H9 (cell line): ENCODE measurements at regions not wholly inside any gene's neighbourhood (a gene's known extent, or its start where the extent isn't known, plus 50 kb on each side); places are given as distances from the start of the nearest gene placed in this dataset.

ENCODE experiments used
- DNase-seq: peaks from one replicate; pipeline ENCODE4 v3.0.0-alpha.2; 2017
- H2AFZ ChIP-seq: one replicate; pipeline ENCODE4 v1.6.1; 2013; ENCODE audit warnings: mild to moderate bottlenecking, low read length, control low read depth, moderate library complexity
- H2AK5ac ChIP-seq: 2 replicates; pipeline ENCODE4 v1.6.1; 2013; ENCODE audit warnings: low read length, control low read depth, mixed read lengths; ENCODE audit not compliant: insufficient read length
- H2BK120ac ChIP-seq: one replicate; pipeline ENCODE4 v1.6.1; 2013; ENCODE audit warnings: low read depth, mild to moderate bottlenecking, low read length, control low read depth, inconsistent platforms; ENCODE audit not compliant: poor library complexity, severe bottlenecking
- H2BK12ac ChIP-seq: 2 replicates; pipeline ENCODE4 v1.6.1; 2013; ENCODE audit warnings: low read length, control low read depth, mixed read lengths, low read depth; ENCODE audit not compliant: insufficient read length
- H2BK15ac ChIP-seq: 2 replicates; pipeline ENCODE4 v1.6.1; 2013; ENCODE audit warnings: low read depth, low read length, control low read depth
- H2BK20ac ChIP-seq: one replicate; pipeline ENCODE4 v1.6.1; 2013; ENCODE audit warnings: low read depth, mild to moderate bottlenecking, low read length, control low read depth, inconsistent platforms; ENCODE audit not compliant: poor library complexity, severe bottlenecking
- H2BK5ac ChIP-seq: 2 replicates; pipeline ENCODE4 v1.6.1; 2013; ENCODE audit warnings: low read length, control low read depth, mixed read lengths; ENCODE audit not compliant: insufficient read length
- H3K14ac ChIP-seq: 2 replicates; pipeline ENCODE4 v1.6.1; 2013; ENCODE audit warnings: low read length, control low read depth; ENCODE audit not compliant: insufficient read depth
- H3K18ac ChIP-seq: 2 replicates; pipeline ENCODE4 v1.6.1; 2013; ENCODE audit warnings: low read depth, mild to moderate bottlenecking, mixed read lengths, low read length, control low read depth; ENCODE audit not compliant: insufficient read length
- H3K23ac ChIP-seq: 2 replicates; pipeline ENCODE4 v1.6.1; 2013; ENCODE audit warnings: low read length, control low read depth, mixed read lengths, low read depth; ENCODE audit not compliant: insufficient read length
- H3K23me2 ChIP-seq: 2 replicates; pipeline ENCODE4 v1.6.1; 2013; ENCODE audit warnings: low read depth, mild to moderate bottlenecking, mixed read lengths, low read length, control low read depth; ENCODE audit not compliant: insufficient read length, poor library complexity, severe bottlenecking
- H3K27ac ChIP-seq: 2 replicates; pipeline ENCODE4 v1.5.1; 2013; ENCODE audit warnings: low read length, control low read depth, mixed read lengths, low read depth; ENCODE audit not compliant: insufficient read length
- H3K27me3 ChIP-seq: 2 replicates; pipeline ENCODE4 v1.6.1; 2013; ENCODE audit warnings: low read length, control low read depth, inconsistent platforms; ENCODE audit not compliant: insufficient read depth
- H3K4ac ChIP-seq: 2 replicates; pipeline ENCODE4 v1.6.1; 2013; ENCODE audit warnings: low read depth, mild to moderate bottlenecking, control low read depth, inconsistent platforms, low read length, moderate library complexity
- H3K4me1 ChIP-seq: 2 replicates; pipeline ENCODE4 v1.6.1; 2013; ENCODE audit warnings: low read length, control low read depth, inconsistent platforms; ENCODE audit not compliant: insufficient read depth
- H3K4me2 ChIP-seq: 2 replicates; pipeline ENCODE4 v1.6.1; 2013; ENCODE audit warnings: low read length, control low read depth, mixed read lengths; ENCODE audit not compliant: insufficient read length, insufficient read depth
- H3K56ac ChIP-seq: 2 replicates; pipeline ENCODE4 v1.6.1; 2013; ENCODE audit warnings: low read depth, mild to moderate bottlenecking, mixed read lengths, low read length, control low read depth; ENCODE audit not compliant: insufficient read length
- H3K79me1 ChIP-seq: 2 replicates; pipeline ENCODE4 v1.6.1; 2013; ENCODE audit warnings: low read depth, mild to moderate bottlenecking, moderate library complexity, low read length, control low read depth, inconsistent platforms; ENCODE audit not compliant: insufficient read depth, poor library complexity, severe bottlenecking
- H3K79me2 ChIP-seq: 2 replicates; pipeline ENCODE4 v1.6.1; 2013; ENCODE audit warnings: low read length, control low read depth, inconsistent platforms; ENCODE audit not compliant: insufficient read depth
- H3K9ac ChIP-seq: 2 replicates; pipeline ENCODE4 v1.6.1; 2013; ENCODE audit warnings: low read length, control low read depth, mixed read lengths; ENCODE audit not compliant: insufficient read length; ENCODE audit errors: extremely low read depth
- H3K9me3 ChIP-seq: one replicate; pipeline ENCODE4 v1.6.1; 2013; ENCODE audit warnings: low read depth, low read length, inconsistent platforms; ENCODE audit not compliant: control insufficient read depth
- H3T11ph ChIP-seq: one replicate; pipeline ENCODE4 v1.6.1; 2013; ENCODE audit warnings: mild to moderate bottlenecking, low read length, control low read depth, inconsistent platforms
- H4K20me1 ChIP-seq: one replicate; pipeline ENCODE4 v1.6.1; 2013; ENCODE audit not compliant: control insufficient read depth, insufficient read length, insufficient read depth
- H4K5ac ChIP-seq: 2 replicates; pipeline ENCODE4 v1.6.1; 2013; ENCODE audit warnings: low read depth, mild to moderate bottlenecking, mixed read lengths, low read length, control low read depth; ENCODE audit not compliant: insufficient read length
- H4K8ac ChIP-seq: replicated peaks from 2 replicates; pipeline ENCODE4 v1.6.1; 2013; ENCODE audit warnings: low read length, control low read depth, mixed read lengths, low read depth; ENCODE audit not compliant: insufficient read length
- H4K91ac ChIP-seq: 2 replicates; pipeline ENCODE4 v1.6.1; 2013; ENCODE audit warnings: low read depth, mild to moderate bottlenecking, moderate library complexity, mixed read lengths, low read length, control low read depth; ENCODE audit not compliant: insufficient read length
- H3K27ac Mint-ChIP-seq, 3 experiments: 2 replicates in 2 of 3; 3 replicates in 1 of 3; pipeline ENCODE4 v1.8.0; 2020 to 2021; ENCODE audit warnings: mixed read lengths in 3 of 3, mild to moderate bottlenecking in 1 of 3, moderate library complexity in 1 of 3
- H3K27me3 Mint-ChIP-seq: 2 replicates; pipeline ENCODE4 v1.8.0; 2021; ENCODE audit warnings: low read depth, mild to moderate bottlenecking, moderate library complexity, mixed read lengths
- H3K36me3 Mint-ChIP-seq, 3 experiments: 2 replicates in 2 of 3; 3 replicates in 1 of 3; pipeline ENCODE4 v1.8.0; 2020 to 2021; ENCODE audit warnings: low read depth in 3 of 3, mixed read lengths in 3 of 3; ENCODE audit not compliant: insufficient read depth in 1 of 3
- H3K4me1 Mint-ChIP-seq, 2 experiments: 2 replicates each; pipeline ENCODE4 v1.8.0; 2020; ENCODE audit warnings: mixed read lengths in 2 of 2
- H3K4me3 Mint-ChIP-seq, 2 experiments: 2 replicates in 1 of 2; 3 replicates in 1 of 2; pipeline ENCODE4 v1.8.0; 2020 to 2021; ENCODE audit warnings: mild to moderate bottlenecking in 2 of 2, mixed read lengths in 2 of 2, moderate library complexity in 1 of 2
- H3K9me3 Mint-ChIP-seq, 2 experiments: 2 replicates in 1 of 2; 3 replicates in 1 of 2; pipeline ENCODE4 v1.8.0; 2020; ENCODE audit warnings: mild to moderate bottlenecking in 2 of 2, mixed read lengths in 2 of 2, moderate library complexity in 1 of 2
- WGBS: extraction: QIAGEN DNeasy Blood & Tissue Kit; methylation state at CpG from one replicate; pipeline ENCODE4 v1.1.7; 2013; ENCODE audit warnings: missing lambda C conversion rate, low lambda C conversion rate, mixed read lengths; ENCODE audit not compliant: insufficient read length; ENCODE audit errors: extremely low coverage; 5-methylcytosine and 5-hydroxymethylcytosine counted together
- TF ChIP-seq, protein P1 (sequence below): fragments of 200-600 bp; sonication (generic); conservative IDR thresholded peaks from 3 replicates; pipeline ENCODE4 v1.8.0; 2021; ENCODE audit warnings: antibody characterized with exemption, mild to moderate bottlenecking

DNA sequence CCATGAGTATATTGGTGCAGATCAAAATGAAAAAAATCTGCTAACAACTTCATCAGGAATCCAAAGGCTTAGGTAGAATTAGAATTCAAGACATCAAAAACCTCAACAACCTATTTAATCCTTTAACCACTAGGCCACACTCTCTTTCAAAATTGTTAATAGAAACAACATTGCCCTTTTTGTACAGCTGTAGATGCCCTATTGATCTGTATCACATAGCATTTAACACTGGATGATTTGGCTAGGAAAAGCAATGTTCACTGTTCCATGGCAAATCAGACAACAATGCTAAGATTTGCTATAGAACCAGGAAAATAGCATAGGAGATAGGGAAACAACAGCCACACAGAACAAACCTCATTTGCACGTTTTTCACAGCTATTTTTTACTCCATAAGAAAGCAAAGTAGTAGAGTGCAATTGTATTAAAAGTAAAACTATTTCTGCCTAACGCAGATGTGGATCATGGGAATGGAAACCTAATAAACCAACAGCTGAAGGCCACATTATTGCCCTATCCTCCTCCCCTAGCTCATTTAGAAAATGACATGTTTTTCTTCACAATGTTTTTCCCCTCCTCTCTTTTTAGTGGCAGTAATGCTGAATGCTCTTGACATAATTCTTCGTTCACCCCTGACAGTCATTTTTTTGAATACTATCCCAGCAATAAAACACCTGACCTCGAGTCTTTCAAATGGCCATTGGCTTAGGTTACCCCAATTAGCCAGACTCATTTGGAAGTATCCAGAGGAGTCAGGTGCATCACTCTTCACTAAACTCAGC, 373.0 kb upstream of the CCNH start:
- no peak overlapping the region for H3K23ac ChIP-seq
- peaks cover 75% of the 10 kb centered on the region for H3K27me3 Mint-ChIP-seq
- no peak overlapping the region for H3K4me3 Mint-ChIP-seq

More for the DNA sequence above, 373.0 kb upstream of the CCNH start:
- H3K4me1 ChIP-seq = no peaks in the 10 kb centered on the region; the same call in 1 of the 2 replicates
- H2AFZ ChIP-seq = no peak overlapping the region
- H2AK5ac ChIP-seq = no peak overlapping the region
- H3K4me1 Mint-ChIP-seq = peaks cover 36 to 38% of the 10 kb centered on the region in 2 experiments
- H3K18ac ChIP-seq = no peak overlapping the region
- H3K79me1 ChIP-seq = no peaks in the 10 kb centered on the region
- no peak overlapping the region for H2BK12ac ChIP-seq
- H3K79me2 ChIP-seq = no peaks in the 10 kb centered on the region
- no peak overlapping the region for H3K4me2 ChIP-seq
- no CpG with 5 or more reads among the region's 4 CpGs for WGBS
- no peak overlapping the region for H2BK5ac ChIP-seq
- H3K9me3 Mint-ChIP-seq = peaks cover 0 to 3% of the 10 kb centered on the region in 2 experiments; a peak in 2 of 5 replicates
- no peak overlapping the region for H3T11ph ChIP-seq
- no peaks in the 10 kb centered on the region for H3K36me3 Mint-ChIP-seq
- no peak overlapping the region for H3K27ac ChIP-seq
- no peak overlapping the region for H4K91ac ChIP-seq
- no peak overlapping the region for H3K4ac ChIP-seq
- H3K56ac ChIP-seq = no peak overlapping the region
- DNase-seq = no peak
- H2BK20ac ChIP-seq = no peak overlapping the region
- no peak overlapping the region for H4K8ac ChIP-seq
- no peak overlapping the region for H2BK15ac ChIP-seq
- no peak overlapping the region for H4K5ac ChIP-seq
- H3K27ac Mint-ChIP-seq = no peak overlapping the region
- no peaks in the 10 kb centered on the region for H3K9me3 ChIP-seq
- no peak overlapping the region for H3K14ac ChIP-seq
- no peak overlapping the region for H3K9ac ChIP-seq
- H3K27me3 ChIP-seq = no peaks in the 10 kb centered on the region
- H4K20me1 ChIP-seq = no peaks in the 10 kb centered on the region
- H3K23me2 ChIP-seq = no peaks in the 10 kb centered on the region
- no peak overlapping the region for H2BK120ac ChIP-seq
- TF ChIP-seq, protein P1, sequence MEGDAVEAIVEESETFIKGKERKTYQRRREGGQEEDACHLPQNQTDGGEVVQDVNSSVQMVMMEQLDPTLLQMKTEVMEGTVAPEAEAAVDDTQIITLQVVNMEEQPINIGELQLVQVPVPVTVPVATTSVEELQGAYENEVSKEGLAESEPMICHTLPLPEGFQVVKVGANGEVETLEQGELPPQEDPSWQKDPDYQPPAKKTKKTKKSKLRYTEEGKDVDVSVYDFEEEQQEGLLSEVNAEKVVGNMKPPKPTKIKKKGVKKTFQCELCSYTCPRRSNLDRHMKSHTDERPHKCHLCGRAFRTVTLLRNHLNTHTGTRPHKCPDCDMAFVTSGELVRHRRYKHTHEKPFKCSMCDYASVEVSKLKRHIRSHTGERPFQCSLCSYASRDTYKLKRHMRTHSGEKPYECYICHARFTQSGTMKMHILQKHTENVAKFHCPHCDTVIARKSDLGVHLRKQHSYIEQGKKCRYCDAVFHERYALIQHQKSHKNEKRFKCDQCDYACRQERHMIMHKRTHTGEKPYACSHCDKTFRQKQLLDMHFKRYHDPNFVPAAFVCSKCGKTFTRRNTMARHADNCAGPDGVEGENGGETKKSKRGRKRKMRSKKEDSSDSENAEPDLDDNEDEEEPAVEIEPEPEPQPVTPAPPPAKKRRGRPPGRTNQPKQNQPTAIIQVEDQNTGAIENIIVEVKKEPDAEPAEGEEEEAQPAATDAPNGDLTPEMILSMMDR = no peak
